Endothelial cell of umbilical vein (primary cell): ENCODE measurements at regions not wholly inside any gene's neighbourhood (a gene's known extent, or its start where the extent isn't known, plus 50 kb on each side); places are given as distances from the start of the nearest gene placed in this dataset.

ENCODE experiments used
- BruUV-seq: library from RNA; stranded (reverse); fragments of 400-500 nt; replicated peaks from 2 replicates; lab custom pipeline; 2021; lab: Mats Ljungman, UMichigan
- CTCF ChIA-PET: fragments of 300-600, 350-600 bp; sonication (Branson Sonifier 250); formaldehyde crosslinking; loops from one replicate; lab custom pipeline; 2021; ENCODE audit warnings: antibody characterized with exemption, inconsistent platforms; lab: Charles Lee
- POLR2A ChIA-PET: fragments of 300-600, 350-600 bp; sonication (Branson Sonifier 250); formaldehyde crosslinking; loops from one replicate; lab custom pipeline; 2021; ENCODE audit warnings: antibody characterized with exemption, inconsistent platforms; lab: Charles Lee
- DNase-seq: peaks from one replicate; pipeline ENCODE4 v3.0.0-alpha.2; 2011; ENCODE audit warnings: low read depth, low spot score
- FAIRE-seq: peaks from 2 replicates; lab custom pipeline; 2011; peaks lifted over from hg19 to GRCh38; lab: Jason Lieb, UNC
- H2AFZ ChIP-seq: 2 replicates; pipeline ENCODE4 v1.6.0; 2012; ENCODE audit warnings: low read depth, low read length, control low read depth, inconsistent platforms
- H3K27ac ChIP-seq: 2 replicates; pipeline ENCODE4 v1.5.1; 2011; ENCODE audit warnings: low read depth, mild to moderate bottlenecking, control low read depth, low read length, moderate library complexity; ENCODE audit not compliant: insufficient read depth
- H3K27me3 ChIP-seq, 2 experiments: 2 replicates each; pipeline versions ENCODE4 v1.6.0 to v1.6.1; 2011; ENCODE audit warnings: low read length in 2 of 2, mixed read lengths in 1 of 2; ENCODE audit not compliant: control insufficient read depth in 2 of 2, insufficient read depth in 2 of 2
- H3K36me3 ChIP-seq, 2 experiments: 2 replicates in 1 of 2; 3 replicates in 1 of 2; pipeline ENCODE4 v1.5.1; 2011; ENCODE audit warnings: low read length in 2 of 2, mild to moderate bottlenecking in 1 of 2, moderate library complexity in 1 of 2; ENCODE audit not compliant: control insufficient read depth in 2 of 2, insufficient read depth in 2 of 2; ENCODE audit errors: extremely low read depth in 1 of 2
- H3K4me1 ChIP-seq: 3 replicates; pipeline ENCODE4 v1.5.1; 2011; ENCODE audit warnings: mild to moderate bottlenecking, low read length; ENCODE audit not compliant: control insufficient read depth, insufficient read depth; ENCODE audit errors: extremely low read depth
- H3K4me2 ChIP-seq: 2 replicates; pipeline ENCODE4 v1.6.1; 2011; ENCODE audit warnings: low read length, control low read depth, mixed read lengths; ENCODE audit not compliant: insufficient read depth
- H3K4me3 ChIP-seq, 3 experiments: fragments of 200-600 bp in 1 of 3; sonication (generic), shearing (Covaris generic) in 1 of 3; replicated peaks in 1 of 3; 2 replicates each; pipeline ENCODE4 v1.5.1; 2011 to 2016; ENCODE audit warnings: control low read depth in 3 of 3, low read length in 3 of 3, mild to moderate bottlenecking in 2 of 3, inconsistent platforms in 1 of 3, low read depth in 1 of 3, moderate library complexity in 1 of 3; ENCODE audit not compliant: insufficient read depth in 1 of 3
- H3K79me2 ChIP-seq: 2 replicates; pipeline ENCODE4 v1.6.0; 2012; ENCODE audit warnings: low read length, inconsistent platforms; ENCODE audit not compliant: control insufficient read depth, insufficient read depth
- H3K9ac ChIP-seq: replicated peaks from 2 replicates; pipeline ENCODE3; 2011; ENCODE audit warnings: low read length, control low read depth; ENCODE audit not compliant: insufficient read depth; ENCODE audit errors: extremely low read depth
- H3K9me1 ChIP-seq: replicated peaks from 3 replicates; pipeline ENCODE4 v1.6.0; 2011; ENCODE audit warnings: mild to moderate bottlenecking, low read length; ENCODE audit not compliant: control insufficient read depth, insufficient read depth; ENCODE audit errors: extremely low read depth
- H3K9me3 ChIP-seq: replicated peaks from 2 replicates; pipeline ENCODE4 v1.5.1; 2012; ENCODE audit warnings: low read length, inconsistent platforms; ENCODE audit not compliant: control insufficient read depth, insufficient read depth
- H4K20me1 ChIP-seq: replicated peaks from 2 replicates; pipeline ENCODE3; 2011; ENCODE audit warnings: mild to moderate bottlenecking, low read length; ENCODE audit not compliant: control insufficient read depth, insufficient read depth; ENCODE audit errors: extremely low read depth
- EZH2 ChIP-seq: IDR thresholded peaks from 2 replicates; pipeline ENCODE4 v1.6.1; 2012; ENCODE audit warnings: borderline replicate concordance, low read depth, mild to moderate bottlenecking, moderate library complexity, low read length, inconsistent platforms; ENCODE audit not compliant: severe bottlenecking
- FOS ChIP-seq: IDR thresholded peaks from 2 replicates; pipeline ENCODE4 v1.6.1; 2011; ENCODE audit warnings: mild to moderate bottlenecking, low read length, moderate library complexity, borderline replicate concordance; ENCODE audit not compliant: insufficient read depth
- GATA2 ChIP-seq: IDR thresholded peaks from 2 replicates; pipeline ENCODE4 v1.7.0; 2011; ENCODE audit warnings: low read depth, mild to moderate bottlenecking, moderate library complexity, mixed read lengths, low read length; ENCODE audit not compliant: insufficient read length, insufficient read depth
- JUN ChIP-seq: IDR thresholded peaks from 2 replicates; pipeline ENCODE4 v1.6.1; 2011; ENCODE audit warnings: borderline replicate concordance, low read depth; ENCODE audit not compliant: insufficient read length, insufficient read depth
- MYC ChIP-seq: IDR thresholded peaks from one replicate; pipeline ENCODE4 v1.6.1; 2011; ENCODE audit warnings: mild to moderate bottlenecking, low read depth, low read length
- POLR2A ChIP-seq: IDR thresholded peaks from 2 replicates; pipeline ENCODE4 v1.6.1; 2012; ENCODE audit warnings: low read depth, mild to moderate bottlenecking, control low read depth, low read length
- POLR2AphosphoS5 ChIP-seq: IDR thresholded peaks from 2 replicates; pipeline ENCODE4 v1.6.1; 2012; ENCODE audit warnings: low read depth, mild to moderate bottlenecking, control low read depth, low read length, moderate library complexity; ENCODE audit not compliant: insufficient read depth
- dilution Hi-C: fragments of 300-500 bp; cut with MboI; formaldehyde crosslinking; loops from one replicate; pipeline ENCODE4 v1.15.0; 2019; ENCODE audit warnings: low sequenced_read_pairs; ENCODE audit not compliant: extremely low pct_ligation_motif_present
- intact Hi-C: fragments of 100-400 bp; cut with micrococcal nuclease; formaldehyde crosslinking; loops from one replicate; pipeline ENCODE4 v1.10.0; 2022
- TF ChIP-seq, protein P1 (sequence below), 2 donors: IDR thresholded peaks; 1 replicate in 1 of 2; 2 replicates in 1 of 2; pipeline ENCODE4 v1.5.1; 2011; ENCODE audit warnings: low read length in 2 of 2, mild to moderate bottlenecking in 2 of 2, moderate library complexity in 2 of 2, control low read depth in 1 of 2, inconsistent platforms in 1 of 2, low read depth in 1 of 2; ENCODE audit not compliant: insufficient read depth in 1 of 2; ENCODE audit errors: extremely low read depth in 1 of 2
- TF ChIP-seq, protein P2 (sequence below): IDR thresholded peaks from 2 replicates; pipeline ENCODE4 v1.6.1; 2011; ENCODE audit not compliant: insufficient read depth, insufficient read length

DNA sequence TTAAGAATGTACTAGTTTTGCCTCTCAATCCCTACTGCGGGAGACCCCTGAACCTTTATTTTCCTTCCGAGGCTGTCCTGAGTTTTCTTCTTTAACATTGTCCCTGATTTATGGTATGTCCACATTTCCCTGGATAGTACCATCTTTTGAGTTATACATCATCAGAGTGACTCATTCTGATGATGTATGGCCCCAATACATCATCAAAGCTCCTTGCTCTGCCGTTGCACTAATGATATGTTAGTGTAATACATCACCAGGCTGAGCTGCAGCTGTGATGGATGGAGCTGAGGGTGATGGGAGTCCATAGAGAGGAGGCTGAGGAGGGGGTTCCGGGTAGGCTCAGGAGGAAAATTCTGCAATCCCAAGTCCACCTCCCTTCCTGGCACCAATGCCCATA, 986.5 kb downstream of the KCNMA1 start:
- intact Hi-C loops = no loop called here
- TF ChIP-seq, protein P1, sequence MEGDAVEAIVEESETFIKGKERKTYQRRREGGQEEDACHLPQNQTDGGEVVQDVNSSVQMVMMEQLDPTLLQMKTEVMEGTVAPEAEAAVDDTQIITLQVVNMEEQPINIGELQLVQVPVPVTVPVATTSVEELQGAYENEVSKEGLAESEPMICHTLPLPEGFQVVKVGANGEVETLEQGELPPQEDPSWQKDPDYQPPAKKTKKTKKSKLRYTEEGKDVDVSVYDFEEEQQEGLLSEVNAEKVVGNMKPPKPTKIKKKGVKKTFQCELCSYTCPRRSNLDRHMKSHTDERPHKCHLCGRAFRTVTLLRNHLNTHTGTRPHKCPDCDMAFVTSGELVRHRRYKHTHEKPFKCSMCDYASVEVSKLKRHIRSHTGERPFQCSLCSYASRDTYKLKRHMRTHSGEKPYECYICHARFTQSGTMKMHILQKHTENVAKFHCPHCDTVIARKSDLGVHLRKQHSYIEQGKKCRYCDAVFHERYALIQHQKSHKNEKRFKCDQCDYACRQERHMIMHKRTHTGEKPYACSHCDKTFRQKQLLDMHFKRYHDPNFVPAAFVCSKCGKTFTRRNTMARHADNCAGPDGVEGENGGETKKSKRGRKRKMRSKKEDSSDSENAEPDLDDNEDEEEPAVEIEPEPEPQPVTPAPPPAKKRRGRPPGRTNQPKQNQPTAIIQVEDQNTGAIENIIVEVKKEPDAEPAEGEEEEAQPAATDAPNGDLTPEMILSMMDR (IDR thresholded peaks at IDR 0.05; ENCODE audit: extremely low read depth in 1 of 2, insufficient read depth in 1 of 2, low read depth in 1 of 2, low read length in 2 of 2) = no peak
- no peak for TF ChIP-seq GATA2
- no peak for TF ChIP-seq JUN
- TF ChIP-seq, protein P2, sequence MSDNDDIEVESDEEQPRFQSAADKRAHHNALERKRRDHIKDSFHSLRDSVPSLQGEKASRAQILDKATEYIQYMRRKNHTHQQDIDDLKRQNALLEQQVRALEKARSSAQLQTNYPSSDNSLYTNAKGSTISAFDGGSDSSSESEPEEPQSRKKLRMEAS = no peak
- no peak for TF ChIP-seq EZH2
- no peak for TF ChIP-seq FOS
- no peak for TF ChIP-seq MYC
- TF ChIP-seq POLR2AphosphoS5 = no peak
- TF ChIP-seq POLR2A = no peak
- H3K4me3 ChIP-seq = no peak overlapping the region
- FAIRE-seq (no peak), DNase-seq (no peak)
- H4K20me1 ChIP-seq = no peaks in the 10 kb centered on the region
- H3K27ac ChIP-seq = no peak overlapping the region
- BruUV-seq = no TSS peak
- no peak overlapping the region for H3K9ac ChIP-seq
- no peaks in the 10 kb centered on the region for H3K27me3 ChIP-seq
- H3K4me2 ChIP-seq = no peak overlapping the region
- no peaks in the 10 kb centered on the region for H3K4me1 ChIP-seq
- no peaks in the 10 kb centered on the region for H3K9me3 ChIP-seq
- no peaks in the 10 kb centered on the region for H3K36me3 ChIP-seq
- H3K9me1 ChIP-seq = no peaks in the 10 kb centered on the region
- dilution Hi-C loops = no loop called here
- ChIA-PET CTCF (interaction anchor here (1.0 kb wide), 1 partner anchor 334 kb away, joined by 3 read pairs; no protein-coding TSS in a partner anchor), POLR2A (no interaction called here)
- H3K79me2 ChIP-seq = no peaks in the 10 kb centered on the region
- no peak overlapping the region for H2AFZ ChIP-seq
